GM18873 (cell line): ENCODE measurements at regions not wholly inside any gene's neighbourhood (a gene's known extent, or its start where the extent isn't known, plus 50 kb on each side); places are given as distances from the start of the nearest gene placed in this dataset.
"Not testable (repeated sequence)": the region's sequence is repeated elsewhere in the genome, so short reads cannot be mapped to it uniquely, and the experiment has no call there.

Experiments used
- ATAC-seq: cut with Tn5 transposase; IDR thresholded peaks from one replicate; pipeline ENCODE4 v1.9.1; 2021; ENCODE audit warnings: mild to moderate bottlenecking, moderate library complexity, moderate number of reproducible peaks; ENCODE audit not compliant: unreplicated experiment, low FRiP score

DNA sequence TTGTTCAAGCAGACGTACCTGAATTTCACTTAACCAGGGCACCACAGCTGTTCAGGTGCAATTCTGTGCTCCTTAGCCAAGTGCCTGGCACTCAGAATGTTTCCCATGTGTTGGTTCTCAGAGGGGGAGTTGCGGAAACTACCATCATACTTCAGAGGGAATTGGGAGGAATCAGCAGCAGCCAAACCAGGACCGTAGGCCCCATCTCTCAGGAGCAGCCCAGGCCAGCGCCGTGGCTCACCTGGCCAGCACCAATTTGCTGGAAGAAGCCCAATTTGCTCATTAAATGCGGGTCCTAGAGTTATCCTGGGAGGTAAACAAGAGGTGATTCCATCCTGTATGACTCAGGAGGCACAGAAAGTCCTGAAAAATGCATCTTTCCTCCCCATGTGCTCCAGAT lies 435.4 kb downstream of the BRD1 start:
- no peak for ATAC-seq

DNA sequence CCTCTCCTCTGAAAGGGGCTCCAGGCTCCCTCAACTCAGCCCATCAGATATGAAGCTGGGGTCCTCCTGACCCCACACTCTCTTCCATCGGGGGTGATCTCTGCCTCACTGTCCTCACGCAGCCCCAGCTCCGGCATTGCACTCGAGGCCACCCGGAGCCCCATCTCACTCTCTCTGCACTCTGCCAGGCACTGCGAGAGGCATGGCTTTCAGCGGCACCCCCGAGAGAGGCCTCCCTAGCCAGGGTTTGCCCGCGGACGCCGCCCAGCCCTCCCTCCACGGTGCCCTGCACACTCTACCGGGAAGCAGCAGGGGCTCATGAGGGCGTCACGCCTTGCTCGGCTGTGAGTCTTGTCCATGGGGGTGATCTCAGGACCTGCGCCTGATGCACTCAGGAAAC lies 436.2 kb downstream of the BRD1 start:
- ATAC-seq, result no peak

DNA sequence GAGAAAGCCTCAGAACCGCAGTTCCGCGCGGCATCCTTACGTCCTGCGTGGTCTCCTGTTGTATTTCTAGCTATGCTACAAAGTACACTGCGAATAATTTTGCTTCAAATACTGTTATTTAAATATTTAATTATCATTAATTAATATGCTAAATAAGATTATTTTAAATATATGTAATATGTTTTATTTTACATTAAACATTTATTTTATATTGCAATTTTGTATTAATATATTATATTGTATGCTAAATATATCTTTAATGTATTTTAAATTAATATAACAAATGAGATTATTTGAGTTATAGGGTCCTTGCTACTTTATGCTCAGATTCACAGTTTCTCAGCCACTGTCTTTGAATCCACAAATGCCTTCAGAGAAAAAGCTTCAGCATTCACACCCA lies 436.7 kb downstream of the BRD1 start:
- no peak for ATAC-seq

DNA sequence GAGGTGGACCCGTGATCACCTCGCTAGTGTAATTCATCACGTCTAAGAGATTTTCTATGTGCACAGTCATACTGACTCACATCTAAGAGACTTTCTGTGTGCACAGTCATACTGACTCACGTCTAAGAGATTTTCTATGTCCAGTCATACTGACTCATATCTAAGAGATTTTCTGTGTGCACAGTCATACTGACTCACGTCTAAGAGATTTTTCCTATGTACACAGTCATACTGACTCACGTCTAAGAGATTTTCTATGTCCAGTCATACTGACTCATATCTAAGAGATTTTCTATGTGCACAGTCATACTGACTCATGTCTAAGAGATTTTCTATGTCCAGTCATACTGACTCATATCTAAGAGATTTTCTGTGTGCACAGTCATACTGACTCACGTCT lies 443.8 kb downstream of the BRD1 start:
- not testable (repeated sequence) for ATAC-seq

DNA sequence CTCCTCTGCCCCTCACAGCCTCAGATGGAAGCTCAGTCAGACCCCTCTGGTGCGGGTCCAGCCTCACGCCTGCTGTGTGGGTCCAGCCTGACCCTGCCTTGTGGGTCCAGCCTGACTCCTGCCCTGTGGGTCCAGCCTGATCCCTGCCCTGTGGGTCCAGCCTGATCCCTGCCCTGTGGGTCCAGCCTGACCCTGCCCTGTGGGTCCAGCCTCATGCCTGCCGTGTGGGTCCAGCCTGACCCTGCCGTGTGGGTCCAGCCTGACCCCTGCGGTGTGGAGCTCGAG lies 445.3 kb downstream of the BRD1 start:
- no peak for ATAC-seq

DNA sequence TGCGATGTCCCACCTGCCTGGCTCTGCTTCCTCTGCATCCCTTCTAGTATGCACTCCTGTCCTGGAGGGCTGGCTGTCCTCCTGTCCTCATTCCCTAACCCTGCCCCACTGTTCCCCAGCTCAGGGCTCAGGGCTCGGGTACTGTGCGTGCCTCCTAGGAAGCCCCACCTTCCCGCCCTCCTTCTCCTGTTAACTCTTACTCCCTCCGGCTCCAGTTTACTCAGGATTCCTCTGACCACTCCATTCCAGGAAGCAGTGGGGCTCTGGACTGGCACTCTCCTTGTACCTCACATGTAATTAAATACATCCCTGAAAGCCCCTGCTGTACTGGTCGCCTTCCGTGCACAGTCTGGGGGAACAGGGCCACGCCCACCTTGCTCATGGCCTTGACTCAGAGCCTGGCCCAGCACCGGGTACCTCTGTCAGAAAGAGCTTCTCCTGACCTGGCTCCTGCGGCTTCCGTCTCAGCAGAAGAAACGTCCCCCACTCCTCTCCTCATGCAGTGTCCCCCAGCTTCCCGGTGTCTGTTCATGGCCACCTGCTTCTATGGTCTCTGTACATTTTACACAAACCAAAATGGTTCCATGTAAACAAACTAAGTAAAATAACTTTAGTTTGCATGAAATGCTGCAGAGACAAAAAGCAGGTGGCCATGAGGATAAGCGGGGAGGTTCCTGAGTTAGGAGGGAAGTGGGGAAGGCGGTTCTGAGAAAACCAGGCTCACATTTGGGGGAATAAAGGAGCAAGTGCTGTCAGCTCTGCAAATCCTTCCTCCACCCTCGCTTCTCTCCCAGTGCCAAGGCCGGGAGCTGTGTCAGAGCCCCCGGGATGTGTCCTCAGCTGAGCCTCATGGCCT lies 445.9 kb downstream of the BRD1 start:
- ATAC-seq, result no peak

DNA sequence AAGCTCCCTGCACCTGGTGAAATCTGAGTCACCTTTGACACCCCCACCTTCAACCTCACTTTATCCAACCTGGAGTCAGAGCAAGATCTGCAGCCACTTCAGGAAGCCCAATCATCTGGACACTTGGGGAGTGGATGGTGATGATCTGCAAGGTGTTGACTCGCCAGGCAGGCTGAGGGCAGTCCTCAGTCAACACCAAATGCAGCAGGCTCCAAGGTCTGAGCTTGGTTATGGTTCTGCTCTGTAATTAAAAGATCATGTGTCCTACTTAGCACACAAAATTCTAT lies 446.9 kb downstream of the BRD1 start:
- no peak for ATAC-seq

DNA sequence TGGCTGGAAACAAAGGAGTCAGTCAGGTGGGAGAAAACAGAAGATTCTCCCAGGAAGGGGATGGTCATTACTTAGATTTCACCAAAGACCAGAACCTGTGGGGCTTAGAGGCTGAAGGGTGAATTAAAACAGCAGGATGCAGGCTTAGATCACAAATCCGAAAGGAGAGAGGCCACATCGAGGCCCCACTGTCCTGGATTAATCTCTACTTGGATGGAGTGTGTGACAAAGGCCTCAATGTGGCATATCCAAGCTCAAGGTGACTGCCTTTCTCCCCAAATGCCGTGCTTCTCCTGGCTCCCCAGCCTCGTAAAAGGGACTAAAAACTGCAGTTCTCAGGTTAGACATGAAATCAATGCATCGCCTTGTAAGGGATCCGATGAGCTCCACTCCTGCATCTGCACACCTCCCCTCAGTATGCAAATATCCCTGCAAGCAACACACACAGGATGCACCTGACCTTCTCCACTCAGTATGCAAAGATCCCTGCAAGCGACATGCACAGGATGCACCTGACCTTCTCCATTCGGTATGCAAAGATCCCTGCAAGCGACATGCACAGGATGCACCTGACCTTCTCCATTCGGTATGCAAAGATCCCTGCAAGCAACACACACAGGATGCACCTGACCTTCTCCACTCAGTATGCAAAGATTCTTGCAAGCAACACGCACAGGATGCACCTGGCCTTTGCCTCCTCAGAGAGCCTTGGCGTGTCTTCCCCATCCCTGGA lies 447.4 kb downstream of the BRD1 start:
- no peak for ATAC-seq

DNA sequence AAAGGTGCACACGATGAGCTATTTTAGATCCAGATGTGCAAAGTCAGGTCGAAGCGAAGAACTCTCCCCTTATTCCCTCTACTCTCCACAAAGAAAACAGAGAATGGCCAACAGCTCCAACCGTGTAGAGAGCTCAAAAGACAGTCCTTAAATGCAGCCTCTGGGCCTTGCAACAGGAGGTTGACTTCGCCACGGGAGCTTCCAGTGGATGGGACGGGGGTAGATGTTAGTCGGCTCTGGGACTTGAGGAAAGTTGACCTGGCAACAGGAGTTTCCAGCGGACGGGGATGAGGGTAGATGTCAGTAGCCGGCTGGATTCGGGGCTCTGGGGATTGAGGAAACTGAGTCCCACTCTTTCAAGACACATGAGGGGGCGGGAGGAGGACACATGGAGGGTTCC lies 450.4 kb downstream of the BRD1 start:
- no peak for ATAC-seq

DNA sequence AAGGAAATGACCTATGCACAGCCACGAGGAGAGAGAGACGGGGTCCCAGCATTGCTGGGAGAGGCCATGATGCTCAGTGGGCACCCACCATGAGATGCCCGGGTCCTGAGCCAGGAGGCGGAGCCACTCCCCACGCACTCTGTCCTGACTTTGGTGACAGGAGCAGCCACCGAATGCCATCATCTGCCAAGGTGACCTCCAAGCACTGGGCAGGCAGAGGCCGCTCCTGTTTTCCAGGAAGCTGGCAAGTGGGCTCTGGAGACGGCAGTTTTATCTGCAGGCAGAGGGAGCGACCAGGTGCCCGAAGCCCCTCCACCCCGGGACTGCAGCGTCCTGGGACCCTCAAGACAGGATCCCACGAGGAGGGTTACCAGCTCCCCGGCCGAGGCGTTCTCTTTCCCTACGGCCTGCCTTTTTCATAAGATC lies 453.9 kb downstream of the BRD1 start:
- no peak for ATAC-seq

DNA sequence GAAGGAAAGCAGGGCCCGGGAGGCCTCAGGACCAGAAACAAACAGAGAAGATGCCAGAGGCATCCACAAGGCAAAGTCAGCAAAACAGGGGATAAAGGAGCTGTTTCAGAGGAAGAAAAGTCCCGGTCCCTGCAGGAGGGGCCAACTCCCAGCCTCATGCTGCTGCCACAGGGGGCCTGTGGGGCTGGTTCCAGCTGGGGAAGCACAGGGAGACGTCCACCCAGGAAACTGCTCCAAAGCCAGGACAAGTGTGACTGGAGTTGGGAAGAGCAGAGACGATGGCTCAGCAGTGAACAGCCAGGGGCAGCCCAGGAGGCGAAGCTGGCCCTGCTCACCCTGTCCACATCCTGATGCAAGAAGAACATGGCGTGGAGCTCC lies 454.4 kb downstream of the BRD1 start:
- ATAC-seq, result no peak

DNA sequence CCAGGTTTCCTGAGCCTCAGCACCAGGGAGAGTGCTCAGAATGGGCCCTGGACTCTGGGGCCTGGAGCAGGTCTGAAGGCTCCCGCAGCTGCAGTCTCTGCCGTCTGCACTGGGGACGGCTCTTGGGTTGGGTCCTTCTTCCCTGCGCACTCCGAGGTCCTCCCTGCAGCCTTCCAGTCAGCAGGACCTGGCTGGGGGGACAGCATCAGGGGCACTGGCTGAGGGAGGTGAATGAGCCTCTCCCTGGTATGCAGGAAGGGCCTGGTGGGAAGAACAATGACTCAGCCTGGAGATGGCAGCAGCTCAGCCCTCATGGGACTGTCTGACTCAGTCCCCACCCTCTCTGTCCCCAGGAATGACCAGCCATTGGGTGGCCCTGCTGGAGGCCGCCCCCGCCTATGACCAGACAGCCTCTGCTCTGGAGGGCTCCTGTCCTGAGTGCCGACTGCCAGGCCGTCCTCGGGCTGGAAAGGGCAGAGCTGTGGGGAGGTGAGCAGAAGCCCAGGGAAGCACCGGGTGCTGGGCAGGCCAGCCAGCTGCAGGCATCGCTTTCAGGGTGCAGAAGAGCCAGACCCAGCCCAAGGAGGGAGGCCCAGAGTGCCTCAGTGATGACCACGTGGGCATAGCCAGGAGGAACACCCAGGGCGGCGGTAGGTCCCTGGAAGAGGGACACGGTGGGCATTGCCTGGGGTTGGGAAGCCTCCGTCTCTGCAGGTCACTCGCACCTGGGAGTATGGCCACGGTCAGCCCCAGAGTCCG lies 455.0 kb downstream of the BRD1 start:
- no peak for ATAC-seq

DNA sequence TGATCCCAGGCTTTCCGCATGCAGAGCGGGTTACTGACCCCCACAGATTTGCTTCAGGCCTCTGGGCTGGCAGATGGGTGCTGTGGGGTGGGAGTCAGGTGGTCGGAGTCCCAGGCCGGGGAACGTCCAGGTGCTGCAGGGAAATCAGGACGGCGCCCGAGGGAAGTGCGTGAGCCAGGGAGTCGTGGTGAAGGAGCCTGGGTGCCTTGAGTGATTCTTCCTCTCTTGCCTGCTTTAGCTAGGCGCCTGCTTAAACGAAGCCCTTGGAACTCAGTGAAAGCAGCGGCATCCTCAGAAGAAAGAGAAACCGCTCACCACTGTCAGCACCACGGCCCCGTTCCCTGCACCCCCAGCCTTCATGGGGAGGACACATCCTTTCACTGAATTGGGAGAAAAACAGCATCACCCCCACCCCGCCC lies 455.6 kb downstream of the BRD1 start:
- ATAC-seq, result no peak

DNA sequence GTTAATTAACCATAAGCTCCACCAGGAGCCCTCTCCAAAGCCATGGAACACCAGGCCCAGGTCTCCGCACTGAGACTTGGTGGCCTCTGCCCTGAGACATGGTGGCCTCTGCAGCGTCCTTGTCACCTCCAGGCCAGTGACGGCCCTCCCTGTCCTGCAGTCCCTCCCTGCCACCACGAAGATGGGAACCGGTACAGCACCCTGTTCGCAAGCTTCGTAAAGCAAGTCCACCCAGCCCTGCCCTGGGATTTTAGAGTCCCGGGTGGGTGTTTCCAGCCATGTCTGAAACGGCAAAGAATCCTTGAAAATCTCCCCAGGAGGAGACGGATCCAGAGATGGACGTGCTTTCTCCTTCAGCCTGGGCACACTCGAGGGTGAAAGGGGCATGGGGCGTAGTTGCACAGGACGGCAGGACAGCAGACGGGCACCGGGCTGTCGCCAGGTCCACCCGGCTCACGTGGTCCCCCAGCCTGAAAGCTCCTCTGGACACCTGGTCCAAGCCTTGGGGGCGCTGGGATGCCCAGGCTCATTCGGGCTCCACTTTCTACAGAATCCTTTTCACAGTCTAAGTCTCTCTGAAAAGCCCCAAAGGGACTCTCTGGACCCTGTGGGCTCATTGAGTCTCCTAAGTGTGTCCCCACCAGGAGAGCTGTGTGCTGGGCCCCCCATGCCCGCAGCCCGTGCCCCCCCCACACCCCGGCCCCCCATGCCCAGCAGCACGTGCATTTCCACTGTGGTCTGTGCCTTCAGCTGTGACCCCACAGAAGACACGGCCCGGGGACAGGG lies 456.2 kb downstream of the BRD1 start:
- ATAC-seq, result no peak

DNA sequence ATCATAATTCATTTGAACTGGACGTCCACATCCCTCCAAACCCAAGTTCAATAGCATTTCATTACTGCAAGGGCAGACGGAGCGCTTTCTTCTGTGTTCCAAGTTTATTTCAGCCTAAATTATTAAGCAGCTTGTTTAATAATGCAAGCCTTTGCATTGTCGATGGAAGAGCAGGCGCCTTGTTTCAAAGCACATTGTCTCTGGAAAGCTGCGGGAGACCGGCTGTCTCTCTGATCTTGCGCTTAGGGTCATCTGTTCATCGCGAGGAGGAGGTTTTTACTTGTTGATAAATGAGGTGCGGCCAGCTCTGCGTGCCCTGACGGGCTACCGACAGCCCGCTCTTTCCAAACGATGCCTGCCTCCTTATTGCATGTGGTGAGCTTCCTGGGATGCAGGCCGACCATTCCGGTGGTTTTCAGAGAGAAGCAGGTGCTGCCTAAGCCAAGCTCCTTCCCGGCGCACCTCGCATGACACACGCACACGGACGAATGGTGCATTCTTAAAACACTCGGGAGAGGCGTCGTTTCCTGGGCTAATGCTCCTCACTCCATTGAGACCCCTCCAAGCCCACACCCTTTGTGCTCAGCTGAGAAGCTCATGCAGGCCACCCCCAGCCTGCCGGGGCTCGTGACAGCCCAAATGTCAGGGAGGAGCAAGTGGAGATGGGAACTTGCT lies 456.9 kb downstream of the BRD1 start:
- no peak for ATAC-seq

DNA sequence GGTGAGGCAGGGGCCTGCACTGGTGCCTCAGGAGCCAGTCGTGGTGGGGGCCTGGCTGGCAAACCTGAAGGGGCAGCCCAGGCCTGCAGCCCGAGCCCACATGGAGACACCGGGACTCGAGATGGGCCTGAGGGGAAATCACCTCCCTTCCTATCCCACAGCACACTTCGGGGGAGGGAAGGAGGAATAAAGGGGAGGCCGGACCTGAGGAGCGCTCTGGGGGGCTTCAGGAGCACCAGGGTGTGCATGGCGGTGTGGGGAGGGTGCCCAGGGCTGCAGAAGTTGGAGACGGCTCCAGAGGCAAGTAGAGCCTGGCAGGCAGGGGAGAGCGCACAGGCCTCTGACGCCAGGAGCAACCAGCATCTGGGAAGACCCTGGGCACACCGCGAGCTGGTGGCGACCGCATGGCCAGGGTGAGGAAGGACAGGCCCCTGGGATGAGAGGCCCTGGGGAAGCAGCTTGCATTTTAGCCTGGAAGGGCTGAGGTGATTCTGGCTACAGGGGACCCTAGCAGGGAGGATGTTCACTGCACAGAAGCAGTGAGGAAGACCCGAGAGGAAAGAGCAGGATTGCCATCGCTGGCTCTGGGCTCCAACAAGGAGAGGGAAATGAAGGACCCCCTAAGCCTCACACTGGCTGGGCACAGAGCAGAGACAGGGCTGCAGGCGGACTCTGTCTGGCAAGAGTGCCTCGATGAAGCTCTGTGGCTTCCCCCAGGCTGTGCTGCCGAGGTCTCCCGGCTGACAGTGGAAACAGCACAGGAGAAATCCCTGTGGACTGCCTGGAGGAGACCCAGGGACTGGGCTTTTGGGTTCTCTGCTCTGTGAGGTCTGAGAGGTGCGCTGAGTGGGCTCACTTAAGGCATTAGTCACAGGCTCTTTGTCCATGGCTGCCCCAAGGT lies 457.7 kb downstream of the BRD1 start:
- no peak for ATAC-seq

DNA sequence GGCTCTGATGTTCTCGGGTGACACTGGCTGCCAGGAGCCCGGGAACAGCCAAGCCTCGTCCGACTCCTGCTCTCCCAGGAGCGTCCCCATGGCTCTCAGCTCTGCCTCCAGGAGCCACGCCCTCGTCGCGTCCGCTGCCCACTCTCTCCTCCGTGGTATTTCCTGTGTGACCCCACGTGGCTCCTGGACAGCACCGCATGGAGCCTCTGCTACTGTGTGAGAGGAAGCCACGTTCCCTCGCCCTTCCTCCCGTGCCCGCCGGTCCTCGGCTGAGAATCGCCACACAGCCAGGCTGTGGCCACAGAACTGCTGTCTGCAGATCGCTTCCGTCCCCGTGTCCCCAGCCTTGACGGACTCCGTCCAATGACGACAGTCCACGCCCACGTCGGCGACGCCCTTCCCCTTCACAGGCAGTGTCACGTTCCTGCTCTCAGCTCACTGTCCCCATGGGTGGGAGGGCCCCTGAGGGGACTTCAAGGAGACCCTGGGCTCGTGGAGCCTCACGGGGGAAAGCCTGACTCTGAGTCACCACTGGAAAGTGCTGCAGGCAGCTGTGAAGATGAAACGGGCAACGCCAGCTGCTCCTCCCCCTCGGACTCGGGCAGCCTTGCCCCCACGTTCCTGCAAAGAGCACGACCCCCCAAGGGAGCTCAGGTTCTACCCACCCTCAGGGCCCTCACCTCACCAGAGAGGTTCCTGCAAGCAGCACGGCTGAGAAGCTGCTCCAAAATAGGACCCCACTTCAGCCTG lies 458.5 kb downstream of the BRD1 start:
- no peak for ATAC-seq

DNA sequence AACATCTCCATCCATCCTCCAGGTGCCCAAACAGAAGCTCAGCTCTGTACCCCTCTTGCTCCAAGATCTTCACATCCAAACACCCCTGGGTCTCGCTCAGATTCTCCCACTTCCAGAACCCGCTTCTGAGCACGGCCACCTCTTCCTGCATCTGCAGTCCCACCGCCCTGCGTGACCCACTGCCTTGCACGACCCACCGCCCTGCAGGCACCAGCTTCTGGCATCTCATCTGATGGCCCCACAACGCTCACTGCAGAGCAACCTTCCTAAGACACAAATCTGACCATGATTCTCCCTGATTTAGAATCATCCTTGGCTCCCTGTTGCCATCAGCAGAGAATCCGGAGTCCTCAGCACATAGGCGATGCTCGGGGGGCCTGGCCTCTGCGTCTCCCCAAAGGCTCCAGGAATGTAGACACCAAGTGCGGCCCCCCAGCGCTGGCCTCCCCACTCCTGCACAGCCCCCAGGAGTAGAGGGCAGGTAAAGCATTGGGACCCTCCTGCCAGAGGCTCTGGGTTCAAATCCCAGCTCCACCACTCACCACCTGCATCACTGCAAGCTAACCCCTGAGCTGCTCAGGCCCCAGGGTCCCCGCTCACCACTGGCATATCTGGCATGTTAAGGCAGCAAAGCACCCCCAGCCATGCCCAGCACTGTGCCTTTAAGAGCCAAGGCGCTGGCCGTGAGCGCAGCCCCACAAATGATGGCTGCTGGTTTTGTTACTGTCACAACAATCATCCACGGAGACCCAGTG lies 459.3 kb downstream of the BRD1 start:
- ATAC-seq, result no peak
